Hematopoietic multipotent progenitor cell treated with erythropoietin and hydrocortisone succinate and interleukin-3 and kit ligand, for 4 days (in vitro differentiated cells): ENCODE measurements at regions not wholly inside any gene's neighbourhood (a gene's known extent, or its start where the extent isn't known, plus 50 kb on each side); places are given as distances from the start of the nearest gene placed in this dataset.

ENCODE experiments used
- DNase-seq: peaks from one replicate; pipeline ENCODE4 v3.0.0-alpha.2; 2015

DNA sequence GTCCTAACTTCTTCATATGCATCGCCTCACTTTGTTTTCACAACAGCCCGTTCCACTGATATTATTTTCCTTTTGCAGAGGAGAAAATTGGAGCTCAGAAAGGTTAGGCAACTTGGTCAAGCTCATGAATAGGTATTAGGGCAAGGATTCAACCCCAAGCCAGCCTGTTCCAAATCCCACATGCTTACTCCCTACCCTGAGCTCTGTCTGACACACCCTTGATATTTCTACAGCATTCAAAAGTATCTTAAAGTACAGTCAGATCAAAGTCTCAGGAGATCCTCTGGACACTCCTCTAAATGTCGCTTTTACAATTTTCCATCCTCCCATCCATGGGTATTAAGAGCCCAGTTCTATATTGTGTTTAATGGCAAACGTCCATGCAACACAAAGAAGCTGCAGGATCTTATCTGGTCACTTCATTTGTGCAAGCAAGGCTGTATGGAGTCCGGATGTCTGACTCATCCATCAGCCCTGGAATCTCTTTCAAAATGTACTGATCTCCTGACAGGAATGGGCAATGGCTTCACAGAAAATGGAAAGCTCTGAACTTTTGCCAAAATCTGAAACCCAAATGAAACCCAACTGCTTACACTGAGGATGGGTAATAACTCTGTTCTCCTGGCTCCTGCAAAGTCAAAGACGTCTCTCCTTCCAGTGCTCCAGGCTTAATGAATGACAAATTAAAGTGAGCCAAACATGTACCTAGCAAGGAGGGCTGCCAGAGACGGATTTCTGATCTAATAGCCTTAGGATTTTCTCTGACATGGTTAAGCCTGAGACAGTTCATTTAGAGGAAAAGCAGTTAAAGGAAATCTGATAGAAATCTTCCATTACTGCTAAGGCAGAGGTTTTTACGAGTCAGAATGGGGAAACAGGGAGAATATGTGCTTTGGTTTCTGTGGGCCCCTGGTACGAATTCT lies 230.9 kb upstream of the RORA start:
- no peak for DNase-seq

DNA sequence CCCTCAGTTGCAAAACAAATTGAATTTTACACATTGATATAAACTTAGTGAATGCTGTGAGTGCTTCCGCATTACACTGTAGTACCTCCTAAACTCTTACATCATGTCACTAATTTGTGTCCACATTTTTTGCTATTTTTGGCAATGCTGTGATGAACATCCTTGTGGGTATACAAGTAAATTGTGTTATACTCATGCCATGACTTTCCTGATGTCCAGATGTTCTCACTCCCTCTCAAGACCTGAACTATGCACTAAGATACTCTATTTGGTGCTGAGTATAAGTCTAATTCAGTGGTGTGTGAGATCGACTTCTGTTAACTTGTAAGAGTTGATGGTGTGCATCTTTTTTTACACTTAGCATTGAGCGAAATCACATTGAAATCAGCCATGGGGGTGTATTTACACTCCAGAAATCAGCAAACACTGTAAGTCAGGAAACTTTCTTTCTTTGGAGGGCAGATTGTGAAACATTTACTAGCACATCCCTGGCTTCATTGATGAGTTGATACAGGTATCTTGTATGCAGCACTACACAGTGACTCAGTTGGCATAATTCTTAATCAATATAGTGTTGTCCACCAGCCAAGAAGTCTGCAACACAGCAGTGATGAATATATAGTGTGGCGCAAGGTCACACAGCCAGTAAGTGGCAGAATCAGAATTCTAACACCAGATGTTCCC lies 228.1 kb upstream of the RORA start:
- DNase-seq = no peak

DNA sequence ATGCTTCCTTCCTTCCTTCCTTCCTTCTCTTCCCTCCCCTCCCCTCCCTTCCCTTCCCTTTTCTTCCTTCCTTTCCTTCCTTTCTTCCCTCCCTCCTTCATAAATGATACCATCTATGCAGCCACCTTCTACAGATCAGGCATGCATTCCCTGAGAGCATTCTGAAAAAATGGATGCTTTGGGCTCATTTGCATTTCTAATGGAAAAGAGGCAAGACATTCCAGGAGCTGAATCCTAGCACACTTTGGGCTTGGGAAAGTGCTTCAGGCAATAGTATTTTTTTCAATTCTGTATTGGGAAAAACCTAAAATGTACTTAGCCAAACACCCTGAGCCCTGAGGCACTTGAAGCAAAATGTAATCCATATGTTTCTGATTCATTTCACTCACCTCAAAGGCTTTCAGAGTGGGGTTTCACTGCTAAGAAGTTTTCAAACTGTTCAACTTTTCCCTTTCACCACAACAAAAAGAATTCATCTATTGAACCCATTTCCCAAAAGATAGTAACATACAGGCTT lies 220.1 kb upstream of the RORA start:
- DNase-seq = no peak

DNA sequence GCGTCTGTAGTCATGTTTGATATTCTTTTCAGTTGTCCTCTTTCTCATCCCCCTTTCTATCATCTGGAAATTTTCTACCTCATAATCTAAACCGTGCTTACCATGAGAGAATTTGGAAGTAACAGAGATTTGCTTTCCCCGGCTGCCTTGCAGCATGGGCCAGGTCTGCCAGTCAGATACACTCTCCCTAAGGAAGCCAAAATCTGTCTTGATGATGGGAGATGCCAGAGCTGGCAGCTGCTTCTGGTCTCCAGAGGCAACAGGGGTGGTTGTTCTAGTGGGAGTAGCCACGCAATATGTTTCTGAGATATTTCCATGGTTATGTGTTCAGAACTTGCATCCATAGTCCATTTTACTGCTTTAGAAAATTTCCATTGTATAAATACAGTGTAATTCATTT lies 218.9 kb upstream of the RORA start:
- DNase-seq = no peak

DNA sequence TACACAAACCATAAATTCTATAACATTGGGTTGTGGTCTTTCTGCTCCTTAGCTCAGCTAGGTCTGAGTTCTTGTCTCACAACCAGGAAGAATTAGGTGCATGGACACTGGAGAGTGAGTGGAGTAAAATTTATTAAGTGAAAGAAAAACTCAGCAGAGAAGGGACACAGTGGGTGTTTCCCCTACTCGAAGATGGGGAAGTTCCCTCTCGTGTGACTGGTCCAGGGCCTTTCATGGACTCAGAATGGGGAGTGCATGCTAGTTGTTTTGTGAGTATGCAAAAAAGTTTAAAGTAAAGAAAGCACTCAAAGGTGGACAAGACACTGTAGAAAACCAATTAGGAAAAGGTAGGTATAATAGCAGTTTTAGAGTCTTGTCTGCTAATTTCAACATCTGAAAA lies 215.5 kb upstream of the RORA start:
- no peak for DNase-seq

DNA sequence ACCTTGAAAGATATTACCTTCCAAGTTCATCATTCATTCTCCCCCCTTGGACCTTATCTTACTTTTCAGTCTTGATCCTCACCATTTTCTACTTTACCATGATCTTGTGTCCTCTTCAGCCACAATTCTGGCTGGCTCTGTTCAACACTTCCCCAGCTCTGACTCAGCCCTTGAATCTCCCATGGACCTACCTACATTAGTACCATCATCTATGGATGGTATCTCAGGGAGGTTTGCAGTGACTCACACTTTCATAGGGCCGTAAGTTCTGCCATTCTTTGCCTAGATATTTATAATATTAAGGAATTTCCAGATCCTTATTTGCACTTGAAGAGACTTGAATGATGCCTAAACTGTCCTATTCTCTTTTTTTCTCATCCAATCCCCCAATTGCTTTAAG lies 213.7 kb upstream of the RORA start:
- DNase-seq = no peak

DNA sequence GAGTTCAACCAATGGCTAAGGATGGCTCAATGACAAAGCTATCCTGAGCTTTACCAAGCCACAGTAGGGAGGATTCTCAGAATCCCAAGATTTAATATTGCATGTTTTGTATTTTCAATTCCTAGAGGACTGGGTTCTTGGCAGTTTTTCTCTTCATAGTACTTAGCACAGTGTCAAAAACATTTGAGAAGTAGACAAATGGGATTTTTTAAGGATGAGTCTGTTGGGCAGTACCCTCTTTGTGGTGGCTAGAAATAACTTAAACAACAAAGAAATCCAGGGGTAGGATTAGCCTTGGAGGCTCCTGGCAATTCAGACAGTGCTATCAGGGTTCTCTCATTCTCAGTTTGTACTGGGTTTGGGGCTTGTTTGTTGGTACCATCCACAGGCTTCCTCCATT lies 212.8 kb upstream of the RORA start:
- DNase-seq = no peak

DNA sequence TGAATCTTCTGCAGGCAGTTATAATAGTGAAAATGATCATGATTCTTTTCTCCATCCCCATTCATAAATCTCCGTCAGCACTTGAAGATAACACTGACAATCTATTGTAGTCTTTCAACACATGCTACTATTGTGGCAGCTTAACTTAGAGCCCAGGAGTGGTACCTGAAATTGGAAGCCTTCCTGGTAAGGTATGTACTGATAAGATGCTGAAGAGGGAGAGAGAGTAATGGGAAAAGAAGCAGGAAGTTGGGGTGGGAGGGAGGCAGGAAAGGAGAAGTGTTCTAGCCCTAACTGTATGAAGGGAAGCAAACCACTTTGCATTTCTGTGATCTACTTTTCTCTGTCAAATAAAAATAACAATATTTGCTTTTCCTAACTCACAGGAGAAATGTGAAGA lies 197.4 kb upstream of the RORA start:
- DNase-seq = no peak

DNA sequence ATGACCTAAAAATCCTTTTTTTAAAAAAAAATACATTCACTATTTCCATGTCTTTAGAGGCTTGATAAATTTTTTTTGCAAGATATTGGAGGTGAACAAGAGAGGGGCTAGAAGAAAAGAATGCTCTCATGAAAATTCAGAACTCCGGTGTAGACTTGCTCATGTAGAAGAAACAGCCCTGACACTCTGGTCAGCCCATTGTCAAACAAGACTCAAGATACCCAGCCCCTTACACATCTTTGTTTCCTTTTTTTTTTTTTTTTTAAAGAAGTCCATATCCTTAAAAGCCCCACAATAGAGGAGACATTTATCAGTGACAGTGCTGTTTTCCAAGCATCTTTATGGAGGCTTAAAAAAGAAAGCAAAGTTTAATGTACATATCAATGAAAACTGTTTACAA lies 196.8 kb upstream of the RORA start:
- no peak for DNase-seq

DNA sequence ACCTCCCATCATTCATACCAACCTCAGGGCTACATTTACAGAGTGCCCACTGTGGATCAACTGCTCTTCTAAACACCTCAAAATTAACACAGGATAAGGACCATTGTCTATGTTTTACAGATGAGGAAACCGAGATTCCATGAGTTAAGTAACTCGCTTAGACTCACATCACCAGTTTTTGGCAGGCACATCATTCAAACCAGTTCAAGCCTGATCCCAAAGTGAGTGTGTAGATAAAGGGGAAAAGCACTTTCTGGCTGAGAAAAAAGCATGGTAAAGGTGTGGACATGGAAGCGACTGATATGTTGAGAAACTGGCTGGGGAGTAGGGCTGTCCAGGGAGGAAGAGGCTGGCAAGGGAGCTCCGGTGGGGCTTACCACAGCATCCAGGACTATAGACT lies 193.7 kb upstream of the RORA start:
- no peak for DNase-seq

DNA sequence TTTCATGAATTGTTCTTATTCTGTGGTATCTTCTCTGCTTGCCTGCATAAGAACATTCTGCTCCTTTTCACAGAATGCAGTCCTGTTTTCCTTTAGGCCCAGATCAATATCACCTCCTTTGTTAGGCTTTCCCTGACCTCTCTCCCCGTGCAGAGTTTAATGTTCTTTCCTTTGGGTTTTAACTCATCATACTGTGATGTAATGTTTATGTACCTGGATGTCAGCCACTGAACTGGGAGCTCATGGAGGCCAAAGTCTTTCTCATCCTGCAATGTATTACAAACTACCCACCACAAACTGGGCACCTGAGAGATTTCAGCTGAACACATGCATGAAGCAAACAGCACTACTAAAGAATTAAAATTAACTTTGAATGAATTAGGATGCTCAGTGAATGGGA lies 192.8 kb upstream of the RORA start:
- no peak for DNase-seq

DNA sequence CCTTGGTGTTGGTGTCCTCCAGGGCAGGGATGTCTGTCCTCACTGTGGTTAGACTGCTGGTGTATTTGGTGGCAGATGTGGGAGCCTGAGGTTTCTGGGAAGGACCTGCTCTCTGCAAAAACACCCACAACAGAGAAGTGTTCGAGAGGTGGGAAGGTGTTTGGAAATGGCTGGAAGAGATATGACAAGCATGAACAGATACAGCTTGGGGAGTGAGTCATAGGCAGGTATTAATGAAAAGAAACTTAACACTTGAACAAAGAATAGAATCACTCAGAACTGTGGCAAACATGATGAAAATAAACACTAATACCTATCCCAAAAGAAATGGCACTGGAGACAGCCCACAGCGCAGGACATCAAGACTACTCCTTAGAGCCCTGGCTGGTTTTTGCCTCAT lies 192.4 kb upstream of the RORA start:
- no peak for DNase-seq

DNA sequence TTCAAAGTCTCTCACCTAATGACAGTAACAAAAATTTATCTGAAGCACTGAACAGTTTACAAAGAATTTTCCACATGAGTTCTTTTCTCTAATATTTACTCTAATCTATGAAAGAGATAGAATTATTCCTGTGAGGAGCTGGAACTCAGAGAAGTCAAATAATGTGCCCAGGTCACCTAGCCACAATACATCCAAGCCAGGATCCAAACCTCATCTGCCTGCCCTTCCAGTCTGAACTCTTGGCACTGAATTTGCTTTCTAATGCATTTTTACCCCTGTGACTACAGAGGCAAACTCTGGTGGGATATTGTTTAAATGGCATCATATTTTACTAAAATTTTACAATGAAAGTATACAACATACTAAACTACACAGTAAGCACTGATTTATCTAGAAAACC lies 191.4 kb upstream of the RORA start:
- no peak for DNase-seq

DNA sequence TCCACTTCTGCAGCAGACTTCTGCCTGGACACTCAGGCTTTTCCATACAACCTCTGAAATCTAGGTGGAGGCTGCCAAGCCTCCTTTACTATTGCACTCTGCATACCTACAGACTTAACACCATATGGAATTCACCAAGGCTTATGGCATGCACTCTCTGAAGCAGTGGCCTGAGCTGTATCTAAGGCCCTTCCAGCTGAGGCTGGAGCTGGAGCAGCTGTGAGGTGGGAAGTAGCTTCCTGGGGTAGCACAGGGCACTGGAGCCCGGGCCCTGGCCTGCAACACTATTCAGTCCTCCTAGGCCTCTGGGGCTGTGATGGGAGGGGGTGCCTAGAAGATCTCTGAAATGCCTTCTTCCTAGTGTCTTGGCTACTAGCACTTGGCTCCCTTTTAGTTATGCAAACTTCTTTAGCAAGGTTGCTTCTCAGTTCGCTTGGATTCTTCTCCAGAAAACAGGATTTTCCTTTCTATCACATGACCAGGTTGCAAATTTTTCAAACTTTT lies 186.6 kb upstream of the RORA start:
- DNase-seq = no peak

DNA sequence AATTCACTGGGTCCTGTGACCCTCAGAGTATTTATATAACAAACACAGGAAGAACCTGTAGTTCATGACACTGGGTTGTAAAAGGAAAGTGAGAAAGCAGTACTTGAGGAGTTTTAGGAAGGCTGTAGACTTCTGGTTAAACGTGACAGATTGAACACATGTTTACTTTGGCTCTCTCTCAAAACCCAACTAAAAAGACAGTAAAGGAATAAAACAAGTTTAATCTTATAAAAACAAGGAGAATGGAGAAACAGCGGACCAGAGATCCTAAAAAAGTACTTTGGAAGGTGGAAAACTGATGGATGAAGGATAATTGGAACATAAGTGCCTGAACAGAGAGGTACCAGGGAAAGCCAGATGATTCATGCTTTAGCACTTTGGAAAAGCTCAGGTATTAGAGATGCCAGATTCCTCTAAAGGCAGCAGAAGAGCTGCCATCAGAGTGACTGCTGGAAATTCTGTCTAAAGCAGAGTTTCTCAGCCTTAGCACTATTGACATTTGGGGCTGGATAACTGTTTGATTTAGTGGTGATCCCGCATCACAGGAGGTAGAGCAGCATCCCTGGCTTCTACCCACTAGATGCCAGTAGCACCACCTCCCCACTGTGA lies 182.9 kb upstream of the RORA start:
- DNase-seq = no peak

DNA sequence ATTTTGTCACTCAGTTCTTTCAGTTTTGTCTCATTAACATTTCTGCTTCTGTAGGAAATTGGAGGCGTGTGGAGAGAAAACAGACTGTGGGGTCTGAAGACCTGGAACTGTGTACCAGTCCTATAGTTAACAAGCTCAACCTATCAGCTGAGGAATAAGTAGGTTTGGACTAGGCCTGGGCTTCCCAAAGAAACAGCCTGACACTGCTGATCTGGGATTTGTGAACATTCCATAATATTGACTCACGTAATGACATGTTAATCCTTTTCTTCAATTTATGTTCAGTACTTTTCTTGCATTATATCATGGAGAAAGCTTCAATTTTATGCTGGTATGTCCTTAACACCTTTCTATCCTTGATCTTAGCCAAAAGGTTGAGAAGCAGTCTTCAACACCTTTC lies 181.6 kb upstream of the RORA start:
- DNase-seq = no peak

DNA sequence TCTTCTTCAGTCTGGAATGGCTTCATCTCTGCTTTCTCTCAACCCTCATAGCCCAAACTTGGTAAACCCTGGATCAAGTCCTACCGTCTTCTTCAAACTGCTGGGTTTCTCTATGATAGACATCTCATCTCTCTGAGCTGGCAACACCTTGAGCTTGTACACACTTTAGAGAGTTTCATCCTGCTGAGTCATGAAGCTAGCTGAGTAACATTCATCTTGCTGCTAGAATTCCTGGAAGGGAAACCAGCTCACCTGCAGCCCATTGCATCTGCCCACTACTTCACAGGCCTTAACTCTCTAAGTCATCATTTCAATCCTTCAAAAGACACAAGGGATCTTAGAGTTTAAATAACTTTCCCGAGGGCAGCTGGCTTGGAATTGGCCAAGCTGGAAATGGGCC lies 175.5 kb upstream of the RORA start:
- DNase-seq = no peak

DNA sequence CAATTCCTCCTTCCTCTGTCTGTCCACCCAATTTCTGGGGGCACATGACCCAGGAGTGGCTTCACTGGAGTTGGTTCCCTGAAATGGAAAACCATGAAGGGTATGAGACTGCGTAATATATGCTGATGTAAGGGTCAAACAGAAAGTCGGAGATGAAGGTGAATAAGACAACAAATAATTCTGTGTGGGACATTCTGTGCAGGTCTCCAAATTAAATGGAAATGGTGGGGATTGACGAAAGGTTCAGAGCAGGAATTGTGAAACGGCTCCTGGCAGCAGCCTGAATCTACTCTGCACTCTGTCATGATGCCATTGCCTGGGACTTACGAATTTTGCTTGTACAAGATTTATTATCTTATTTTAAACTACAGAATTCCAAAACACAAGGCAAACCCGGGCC lies 174.8 kb upstream of the RORA start:
- DNase-seq = no peak

DNA sequence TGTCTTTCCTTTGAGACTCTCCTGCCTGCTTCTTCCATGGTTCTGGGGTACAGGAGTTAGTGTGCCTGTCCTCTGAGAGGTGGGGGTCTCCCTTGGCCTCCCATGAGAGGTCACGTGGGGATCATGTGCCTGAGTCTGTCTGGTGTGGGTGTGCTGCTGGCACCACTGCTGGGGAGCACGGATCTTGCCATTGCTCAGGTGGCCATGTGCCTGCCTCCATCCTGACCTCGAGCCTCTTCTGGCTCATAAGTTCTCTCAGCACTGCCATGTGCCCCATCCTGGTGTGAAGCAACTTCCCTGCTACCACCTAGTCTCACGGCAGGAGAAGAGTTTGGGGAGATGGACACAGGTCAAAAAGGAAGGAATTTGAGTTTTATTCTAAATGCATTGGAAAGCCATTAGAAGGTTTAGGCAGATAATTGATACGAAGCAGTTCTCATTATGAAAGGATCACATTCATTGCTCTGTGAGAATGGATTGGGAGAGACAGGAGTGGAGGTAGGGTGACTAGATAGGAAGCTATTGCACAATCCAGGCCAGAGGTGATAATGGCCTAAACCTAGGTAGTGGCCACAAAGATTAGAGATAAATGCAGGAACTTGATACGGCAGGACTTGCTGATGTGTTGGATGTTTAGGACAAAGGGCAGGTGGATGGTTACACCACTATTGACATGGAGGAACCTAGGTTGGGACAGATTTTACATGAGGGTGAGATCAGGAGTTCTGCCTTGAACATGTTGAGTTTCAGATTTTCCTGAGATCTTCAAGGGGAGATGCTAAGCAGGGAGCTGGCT lies 173.0 kb upstream of the RORA start:
- DNase-seq = no peak

DNA sequence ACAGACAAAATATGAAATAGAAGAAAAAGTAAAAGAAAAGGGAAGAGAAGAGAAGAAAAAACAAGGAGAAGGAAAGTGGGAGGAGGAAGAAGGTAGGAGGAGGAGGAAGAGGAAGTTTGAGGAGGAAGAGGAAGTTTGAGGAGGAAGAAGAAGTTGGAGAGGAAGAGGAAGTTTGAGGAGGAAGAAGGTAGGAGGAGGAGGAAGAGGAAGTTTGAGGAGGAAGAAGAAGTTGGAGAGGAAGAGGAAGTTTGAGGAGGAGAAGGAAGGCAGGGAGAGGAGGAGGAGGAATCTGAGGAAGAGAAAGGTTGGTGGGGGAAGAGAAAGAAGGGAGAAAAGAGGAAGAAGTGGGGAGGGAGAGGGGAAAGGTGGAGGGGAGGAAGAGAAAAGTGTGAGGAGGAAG lies 169.2 kb upstream of the RORA start:
- no peak for DNase-seq

DNA sequence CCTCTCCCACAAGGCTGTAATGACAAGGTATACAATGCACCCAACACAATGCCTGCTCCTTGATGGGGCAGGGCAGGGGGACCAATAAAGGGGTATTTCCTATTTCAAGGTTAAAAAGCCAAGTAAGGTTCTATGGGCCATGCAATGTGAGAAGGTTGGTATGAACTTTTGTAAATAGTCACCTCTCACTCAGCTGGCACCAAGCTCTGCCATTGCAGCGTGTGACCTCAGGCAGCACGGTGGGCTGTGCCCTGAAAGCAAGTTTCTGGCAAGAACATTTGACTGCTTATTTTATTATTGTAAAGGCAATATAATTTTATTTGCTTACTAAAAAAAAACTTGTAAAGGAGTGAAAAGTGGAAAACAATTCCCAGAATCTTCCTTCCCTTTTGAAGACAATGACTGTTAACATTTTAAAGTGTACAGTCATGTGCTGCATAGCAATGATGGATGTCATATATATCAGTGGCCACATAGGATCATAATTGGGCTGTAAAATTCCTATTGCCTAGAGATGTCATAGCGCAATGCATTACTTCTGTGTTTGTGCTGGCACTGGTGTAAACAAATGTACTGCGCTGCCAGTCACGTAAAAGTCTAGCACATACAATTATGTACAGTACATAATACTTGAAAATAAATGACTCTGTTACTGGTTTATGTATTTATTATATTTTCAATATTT lies 167.3 kb upstream of the RORA start:
- no peak for DNase-seq

DNA sequence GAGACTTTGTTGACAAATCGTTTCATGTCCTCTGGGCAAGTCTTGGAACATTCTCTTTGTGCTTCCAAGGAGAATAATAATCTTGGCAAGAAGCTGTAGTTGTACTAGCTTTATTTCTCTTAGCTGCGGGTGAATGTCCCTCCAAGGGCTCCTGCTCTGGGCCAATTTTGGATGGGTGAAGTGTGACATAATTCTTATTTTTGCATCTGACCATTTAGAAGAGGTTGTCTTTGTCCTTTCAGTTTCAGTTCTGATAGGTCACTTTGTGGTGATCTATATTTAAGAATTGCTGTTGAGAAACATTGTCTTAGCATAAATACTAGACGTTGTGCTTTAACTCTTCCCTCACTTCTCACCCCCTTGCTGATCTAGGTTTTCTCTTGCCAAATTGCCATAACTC lies 164.8 kb upstream of the RORA start:
- no peak for DNase-seq
